T1000 (cell line): ENCODE measurements at regions not wholly inside any gene's neighbourhood (a gene's known extent, or its start where the extent isn't known, plus 50 kb on each side); places are given as distances from the start of the nearest gene placed in this dataset.

Experiments used
- DNase-seq: peaks from one replicate; lab custom pipeline; 2025; ENCODE audit warnings: mixed read lengths; lab: John Stamatoyannopoulos, UW

DNA sequence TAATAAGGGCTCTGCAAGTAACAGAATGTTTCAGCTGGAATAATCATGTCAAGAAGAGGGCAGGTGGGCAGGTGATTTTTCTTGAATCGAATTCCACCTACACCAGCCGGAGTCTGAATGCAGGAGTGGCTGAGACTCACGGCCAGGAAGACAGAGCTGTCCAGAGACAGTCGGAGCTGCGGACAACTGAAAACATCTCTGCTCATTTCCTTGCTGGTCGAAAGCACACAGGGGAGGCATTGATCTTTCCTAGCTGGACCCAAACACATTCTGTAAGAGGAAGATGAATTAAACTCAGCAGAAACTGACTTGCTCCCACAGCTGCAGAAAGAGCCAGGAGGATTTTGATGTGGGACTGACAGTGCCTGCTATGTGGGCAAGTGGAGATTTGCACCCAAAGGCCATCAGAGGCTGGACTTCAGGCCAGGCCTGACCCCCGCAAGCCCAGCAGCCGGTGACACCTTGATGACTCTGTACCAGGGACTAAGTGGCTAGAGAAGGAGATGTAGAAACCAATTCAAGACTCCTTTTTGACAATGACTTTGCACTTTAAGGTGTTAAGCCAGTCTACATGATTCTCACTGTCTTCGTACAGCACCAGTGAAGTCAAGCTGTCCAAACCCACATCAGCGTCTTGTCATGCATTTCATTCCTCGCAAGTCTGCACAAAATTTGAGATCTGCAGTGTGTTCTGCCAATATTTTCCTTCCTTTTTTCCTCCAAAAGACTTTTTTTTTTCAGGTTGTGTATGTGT is 169.4 kb downstream of the TEX36 start:
- no peak for DNase-seq

DNA sequence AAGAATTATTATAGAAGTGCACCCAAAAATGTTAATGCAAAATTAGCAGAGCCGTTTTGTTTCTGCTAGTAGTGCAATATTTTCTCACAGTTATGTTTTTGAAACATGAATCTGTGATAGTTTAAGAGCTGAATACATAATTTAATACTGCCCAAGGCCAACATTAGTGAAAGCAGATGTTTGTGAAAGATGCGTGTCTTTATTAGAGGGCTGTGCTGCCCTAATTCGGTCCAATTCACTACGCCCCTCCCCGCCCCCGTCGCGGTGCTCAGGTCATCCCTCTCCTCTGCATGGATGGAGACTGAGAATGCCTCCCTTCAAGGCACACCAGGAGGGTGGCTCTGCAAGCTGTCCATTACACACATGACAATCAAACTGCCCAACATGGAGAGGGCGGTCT is 172.0 kb downstream of the TEX36 start:
- no peak for DNase-seq

DNA sequence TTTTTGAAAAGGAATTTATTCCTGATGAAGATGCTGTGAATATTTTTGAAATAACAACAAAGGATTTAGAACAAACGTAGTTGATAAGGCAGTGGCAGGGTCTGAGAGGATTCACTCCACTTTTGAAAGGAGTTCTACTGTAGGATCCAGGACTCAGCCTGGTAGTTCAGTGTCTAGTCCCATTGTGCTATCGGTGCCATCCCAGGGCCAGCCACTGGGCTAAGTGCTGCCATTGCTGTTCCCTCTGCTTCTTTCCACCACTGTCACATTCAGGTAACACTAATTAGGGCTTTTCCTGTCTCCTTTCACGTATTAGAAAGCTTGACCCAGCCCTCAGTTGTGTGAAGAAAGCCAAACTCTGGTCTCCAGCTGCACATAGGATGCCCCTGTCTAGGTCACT is 177.3 kb downstream of the TEX36 start:
- DNase-seq, result no peak

DNA sequence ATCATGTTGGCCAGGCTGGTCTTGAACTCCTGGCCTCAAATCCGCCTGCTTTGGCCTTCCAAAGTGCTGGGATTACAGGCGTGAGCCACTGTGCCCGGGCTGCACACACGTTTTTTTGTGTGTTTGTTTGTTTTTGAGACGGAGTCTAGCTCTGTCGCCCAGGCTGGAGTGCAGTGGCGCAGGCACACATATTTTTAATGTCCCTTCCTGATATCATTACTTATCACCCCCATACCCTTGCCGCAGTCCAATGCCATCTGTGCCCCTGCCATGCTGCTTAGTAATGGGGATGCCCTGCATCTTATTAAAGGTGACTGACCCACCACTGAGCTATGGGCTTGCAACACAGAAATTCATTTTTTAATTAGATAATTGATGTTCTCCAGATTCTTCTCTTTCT is 180.7 kb downstream of the TEX36 start:
- DNase-seq, result no peak

DNA sequence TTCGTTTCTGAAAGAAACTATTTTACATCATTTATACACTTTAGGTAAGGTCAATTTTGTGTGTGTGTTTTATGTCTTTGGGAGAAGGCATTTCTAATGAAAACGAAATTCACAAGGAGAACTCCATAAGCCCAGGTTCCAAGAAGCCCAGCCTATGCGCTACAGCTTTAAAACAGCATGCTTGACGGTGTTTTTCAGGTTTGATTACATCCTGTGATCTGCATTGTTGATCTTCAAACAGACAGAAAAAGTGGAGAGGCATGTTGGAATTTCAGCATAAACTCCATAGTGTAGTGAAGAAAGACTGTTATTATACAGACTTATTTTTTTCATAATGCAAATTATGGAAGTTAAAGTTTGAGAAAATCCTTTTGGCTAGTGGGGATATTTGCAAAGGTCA is 187.6 kb downstream of the TEX36 start:
- no peak for DNase-seq

DNA sequence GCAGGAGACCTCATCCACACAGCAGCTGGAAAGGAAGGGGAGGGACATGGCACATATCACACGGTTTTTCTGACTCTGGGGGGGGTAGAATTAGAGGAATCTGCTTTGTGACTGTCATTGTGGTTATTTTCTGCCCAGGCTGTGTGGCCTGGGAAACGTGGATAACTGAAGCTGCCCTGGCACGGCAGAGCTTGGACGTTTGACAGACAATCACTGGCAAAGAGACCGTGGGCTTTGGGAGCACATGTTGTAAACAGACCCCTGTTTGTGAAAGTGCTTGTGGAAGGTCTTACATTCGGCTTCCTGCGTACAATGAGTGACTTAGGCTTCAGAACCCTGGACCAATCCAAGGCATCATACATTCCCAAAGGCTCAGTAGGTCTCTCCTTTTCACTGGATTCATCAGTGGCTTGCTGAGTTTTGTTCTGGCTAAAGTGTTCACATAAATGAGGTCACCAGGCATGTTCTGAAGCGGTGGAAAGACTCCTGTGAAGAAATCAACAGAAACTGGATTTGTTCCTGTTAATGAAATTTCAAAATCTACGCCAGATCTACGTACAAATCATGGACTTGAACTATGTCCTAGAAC is 188.2 kb downstream of the TEX36 start:
- DNase-seq, result no peak

DNA sequence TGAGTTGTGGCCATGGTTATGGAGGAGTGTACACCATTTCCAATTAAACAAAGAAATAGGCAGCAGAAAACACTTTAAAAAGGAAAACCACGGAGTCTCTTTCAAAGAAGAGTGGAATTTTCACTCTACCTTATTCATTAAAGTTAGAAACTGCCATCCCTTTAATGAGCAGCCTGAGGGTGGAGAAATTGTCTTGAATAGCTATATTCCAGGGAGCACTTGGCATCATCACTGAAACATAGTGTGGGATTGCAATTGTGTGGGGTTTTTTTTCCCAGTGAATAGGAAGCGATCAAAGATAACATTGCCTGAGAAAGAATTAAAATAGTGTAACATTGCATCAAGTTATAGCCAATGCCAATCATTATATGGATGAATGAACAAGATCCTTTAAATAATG is 191.6 kb downstream of the TEX36 start:
- no peak for DNase-seq

DNA sequence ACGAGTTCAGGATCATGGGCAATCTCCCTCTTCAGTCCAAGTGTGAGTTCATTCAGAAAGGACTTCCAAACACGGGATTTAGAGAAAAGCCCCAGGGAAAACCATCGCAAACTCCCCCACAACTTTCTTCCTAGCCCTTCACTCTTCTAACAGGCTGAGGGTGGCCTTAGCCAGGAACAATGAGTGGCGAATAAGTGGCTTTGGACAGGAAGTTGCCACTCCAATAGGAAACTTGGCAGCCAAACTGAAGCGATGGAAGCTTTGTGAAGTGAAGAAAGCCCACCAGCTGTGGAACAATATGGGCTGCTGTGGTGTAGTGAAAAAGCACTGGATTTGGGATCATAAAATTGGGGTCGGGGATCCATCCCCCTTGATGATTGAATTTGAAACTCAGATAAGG is 193.2 kb downstream of the TEX36 start:
- DNase-seq, result no peak

DNA sequence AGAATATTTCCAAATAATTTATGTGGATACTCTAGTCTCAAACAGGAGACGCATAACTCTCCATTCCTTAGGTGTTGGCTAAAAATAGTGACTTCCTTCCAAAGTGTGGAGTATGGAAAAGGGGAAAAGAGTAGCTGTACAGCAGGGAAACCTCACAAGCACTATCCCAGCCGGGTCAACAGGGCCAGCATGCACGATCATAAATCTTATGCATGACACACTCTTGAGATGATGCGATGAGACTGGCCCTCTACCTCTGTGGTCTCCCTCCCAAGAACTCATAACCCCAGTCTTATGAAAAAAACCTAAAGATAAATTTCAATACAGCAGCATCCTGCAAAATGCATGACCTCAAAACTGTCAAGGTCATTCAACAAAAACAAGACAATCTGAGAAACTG is 197.3 kb downstream of the TEX36 start:
- DNase-seq, result no peak

DNA sequence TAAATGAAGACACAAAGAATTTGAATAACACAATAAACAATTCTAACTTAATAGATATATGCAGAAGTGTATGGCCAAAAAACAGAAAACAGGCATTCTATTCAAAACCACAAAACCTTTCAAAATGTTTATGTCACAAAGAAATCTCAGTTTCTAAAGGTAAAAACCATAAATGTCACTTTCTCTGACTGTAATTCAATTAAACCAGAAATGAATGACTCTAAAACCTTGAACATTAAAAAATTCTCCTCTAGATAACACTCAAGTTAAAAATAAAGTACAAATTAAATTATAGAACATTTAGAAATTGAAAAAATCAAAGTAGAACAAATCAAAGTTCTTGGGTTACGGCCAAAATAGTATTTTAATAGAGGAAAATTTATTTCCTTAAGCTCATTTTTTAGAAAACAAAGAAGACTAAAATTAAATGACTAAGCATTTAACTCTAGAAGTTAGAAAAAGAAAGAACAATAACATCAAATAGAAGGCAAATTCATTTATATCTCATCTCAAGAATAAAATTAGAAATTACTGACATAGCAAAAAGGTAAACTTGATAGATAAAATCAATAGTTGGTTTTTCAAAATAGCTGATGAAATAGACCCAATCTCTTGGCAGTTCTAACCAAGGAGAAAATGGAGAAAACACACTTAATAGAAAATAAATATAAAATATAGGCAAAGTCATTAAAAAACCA is 198.8 kb downstream of the TEX36 start:
- no peak for DNase-seq

DNA sequence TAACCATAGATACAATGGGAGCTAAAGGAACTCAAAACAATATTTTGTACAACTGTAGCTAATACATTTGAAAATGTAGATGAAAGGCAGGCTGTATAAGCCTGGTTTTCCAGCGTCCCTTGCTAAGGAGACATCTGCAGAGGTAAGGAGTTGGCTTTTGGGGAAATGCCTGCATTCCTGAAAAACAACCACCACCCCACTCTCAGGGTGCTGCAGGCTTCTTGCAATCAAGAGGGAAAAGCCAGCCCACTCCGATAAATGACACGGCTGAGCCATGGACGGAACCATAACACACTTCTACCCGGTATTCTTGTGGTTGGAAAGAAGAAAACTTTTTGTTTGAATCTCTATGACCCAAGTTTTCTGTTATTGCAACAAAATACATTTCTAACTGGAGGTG is 200.3 kb downstream of the TEX36 start:
- no peak for DNase-seq

DNA sequence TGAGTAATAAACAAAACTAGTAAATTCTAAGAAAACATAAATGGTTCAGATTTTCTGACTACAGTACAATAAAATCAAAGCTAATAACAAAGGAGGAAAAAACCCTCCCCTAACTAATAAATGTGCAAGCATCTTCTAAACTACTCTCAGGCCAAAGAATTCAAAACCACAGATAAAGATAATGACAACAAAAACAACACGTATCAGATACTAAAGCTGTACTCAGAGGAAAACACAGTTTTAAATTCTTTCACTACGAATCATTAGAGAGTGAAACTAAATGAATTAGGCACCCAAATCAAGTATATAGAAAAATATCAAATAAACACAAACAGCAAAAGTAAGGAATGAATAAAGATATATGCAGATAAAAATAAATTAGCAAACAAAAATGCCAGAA is 200.9 kb downstream of the TEX36 start:
- DNase-seq, result no peak

DNA sequence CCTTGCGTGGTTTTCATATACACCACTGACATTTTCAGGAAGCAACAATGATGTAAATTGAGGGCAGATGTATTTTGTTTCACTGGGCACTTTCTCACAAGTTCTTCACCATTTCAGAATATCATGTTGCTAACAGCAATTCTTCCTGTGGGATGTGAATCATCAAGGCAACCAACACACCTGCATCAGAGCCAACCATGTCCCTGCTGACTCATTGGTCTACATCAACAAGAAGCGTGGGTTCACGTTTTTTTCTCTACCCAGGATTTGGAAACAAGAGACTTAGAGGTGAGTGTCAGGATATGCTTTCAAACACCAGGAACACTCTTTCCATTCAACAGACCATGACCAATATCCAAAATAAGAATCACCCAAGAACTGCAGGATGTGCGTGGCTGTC is 203.9 kb downstream of the TEX36 start:
- no peak for DNase-seq

DNA sequence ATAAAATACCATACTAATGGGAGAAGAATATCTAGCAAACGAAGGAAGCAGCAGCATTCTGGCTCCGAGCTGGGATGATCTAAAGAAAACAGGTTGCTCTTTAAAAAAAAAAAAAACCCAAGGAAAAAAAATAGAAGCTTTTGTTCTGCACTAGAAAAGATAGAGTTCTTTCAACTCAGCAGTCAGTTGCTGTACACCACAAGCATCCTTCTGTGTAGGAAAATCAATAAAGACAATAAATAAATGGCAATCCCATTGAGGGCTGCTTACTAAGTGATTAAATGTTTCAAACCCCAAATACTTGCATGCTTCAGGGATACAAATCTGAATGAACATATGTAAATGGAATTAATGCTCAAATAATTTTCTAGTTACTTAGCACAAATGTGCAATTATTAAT is 207.1 kb downstream of the TEX36 start:
- DNase-seq, result no peak

DNA sequence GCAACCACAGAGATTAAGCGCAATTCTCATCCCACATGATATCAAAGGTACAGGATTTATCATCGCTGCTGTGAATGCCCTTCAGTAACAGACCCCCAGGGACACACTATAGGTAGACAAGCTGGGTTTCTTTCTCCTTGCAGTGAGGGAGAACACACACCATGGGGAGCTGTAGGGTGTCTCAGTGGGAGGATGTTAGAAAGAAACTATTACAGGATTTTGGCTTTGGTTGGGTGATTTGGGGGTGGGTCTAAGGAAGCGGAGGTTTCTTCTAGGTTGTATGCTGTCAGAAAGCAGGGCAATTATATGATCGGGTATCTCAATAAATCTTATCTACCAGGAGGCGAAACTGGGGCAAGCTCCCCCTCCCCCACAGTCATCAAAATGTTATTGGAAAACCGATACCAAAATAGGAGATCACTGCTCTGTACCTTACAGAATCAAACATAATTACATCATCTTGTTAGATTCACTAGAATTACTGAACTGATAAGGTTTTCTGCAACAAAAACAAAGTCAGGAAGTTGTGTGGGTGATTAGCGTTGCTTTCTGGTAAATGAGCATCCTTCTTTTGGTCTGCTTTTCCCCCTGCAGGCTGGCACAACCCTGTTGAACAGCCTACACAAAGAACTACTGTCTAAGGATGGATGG is 209.7 kb downstream of the TEX36 start:
- no peak for DNase-seq

DNA sequence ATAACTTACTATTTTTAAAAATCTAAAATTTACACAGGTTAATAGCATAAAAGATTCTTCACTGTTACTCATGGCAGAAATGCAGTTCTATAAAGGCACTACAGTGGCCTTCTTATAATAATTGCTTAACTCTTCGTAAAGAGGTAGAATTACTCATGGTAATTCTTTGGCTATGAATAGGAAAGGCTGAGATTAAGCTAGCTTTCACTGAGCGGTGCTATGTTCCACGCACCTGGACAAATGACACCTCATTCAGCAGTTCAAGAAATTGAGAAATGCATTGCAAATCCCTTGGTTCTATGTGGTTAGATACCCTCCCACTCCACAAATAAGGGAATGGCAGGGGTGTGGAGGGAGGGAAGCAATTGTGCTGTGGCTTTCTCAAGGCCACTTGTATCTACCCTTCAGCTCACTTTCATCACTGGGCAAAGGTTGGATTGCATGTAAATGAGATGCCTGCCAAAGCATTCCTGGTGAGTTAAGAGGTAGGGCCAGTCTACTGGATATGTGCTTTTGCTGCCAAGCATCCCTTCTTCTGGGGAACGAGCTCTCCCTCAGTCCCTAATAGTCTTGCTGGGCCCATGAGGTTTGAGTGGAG is 210.9 kb downstream of the TEX36 start:
- DNase-seq, result no peak

DNA sequence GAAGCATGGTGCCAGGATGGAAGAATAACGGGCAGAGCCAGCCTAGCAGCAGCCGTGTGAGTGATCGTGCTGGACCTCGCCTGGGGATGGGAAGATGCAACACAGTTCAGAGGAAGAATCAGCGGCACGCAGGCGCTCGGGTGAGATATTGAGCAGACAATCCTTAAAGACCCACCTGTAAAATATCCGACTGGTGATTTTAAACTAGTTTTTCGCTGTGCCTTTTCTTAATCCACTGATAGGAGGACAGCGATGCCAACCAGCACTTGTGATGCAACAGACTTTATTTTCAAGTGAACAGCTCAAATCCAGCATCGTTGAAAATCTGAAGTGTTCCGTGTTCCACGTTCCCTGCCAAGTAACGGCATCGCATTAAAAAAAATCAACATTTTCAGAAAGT is 214.7 kb downstream of the TEX36 start:
- no peak for DNase-seq

DNA sequence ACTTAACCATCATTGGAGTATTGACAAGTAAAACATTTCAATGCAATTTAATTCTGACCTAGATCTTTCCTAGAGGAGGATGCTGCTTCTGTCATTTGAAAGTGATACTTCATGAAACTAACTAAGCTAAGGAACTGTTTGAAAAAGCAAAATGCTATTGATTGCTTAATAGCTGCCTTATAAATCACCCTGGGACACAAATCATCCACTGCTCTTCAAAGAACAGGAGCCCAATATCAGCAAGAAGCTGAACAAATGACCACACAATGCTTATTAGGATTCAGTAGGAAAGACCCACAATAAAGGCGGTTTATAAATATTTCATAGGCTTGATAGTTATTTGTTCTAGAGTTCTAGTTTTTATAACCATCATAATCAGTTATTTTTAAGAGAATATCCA is 216.3 kb downstream of the TEX36 start:
- no peak for DNase-seq

DNA sequence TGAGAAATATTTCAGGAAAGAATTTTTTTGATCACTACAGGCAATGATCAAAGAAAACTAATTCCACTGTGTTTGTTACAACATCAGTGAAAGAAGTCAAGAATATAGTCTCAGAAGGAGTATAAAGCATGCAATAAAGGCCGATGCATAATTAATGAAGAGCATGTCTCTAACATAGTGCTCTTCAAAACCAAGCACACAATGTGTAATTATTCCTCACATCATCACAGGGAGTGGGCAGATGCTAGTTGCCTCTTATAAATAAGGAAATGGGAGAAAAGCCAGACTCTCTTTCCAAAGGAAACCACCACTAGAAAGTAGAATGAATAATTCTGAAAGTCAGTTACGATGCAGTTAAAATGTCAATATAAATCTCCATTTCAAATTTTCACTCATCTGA is 220.1 kb downstream of the TEX36 start:
- no peak for DNase-seq

DNA sequence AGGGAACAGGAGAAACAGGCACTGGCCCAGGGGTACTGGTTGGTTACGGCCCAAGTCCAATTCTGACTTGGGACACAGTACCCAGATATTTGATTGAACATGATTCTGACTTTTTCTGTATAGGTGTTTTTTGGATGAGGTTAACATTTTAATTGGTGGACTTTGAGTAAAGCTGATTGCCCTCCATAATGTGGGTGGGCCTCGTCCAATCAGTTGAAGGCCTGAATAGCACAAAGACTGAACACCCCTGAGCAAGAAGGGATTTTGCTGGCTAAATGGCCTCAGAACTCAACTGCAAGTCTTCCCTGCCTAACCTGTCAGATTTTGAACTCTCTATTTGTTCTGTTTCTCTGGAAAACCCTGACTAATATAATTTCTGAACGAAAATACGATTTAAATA is 222.6 kb downstream of the TEX36 start:
- DNase-seq, result no peak

DNA sequence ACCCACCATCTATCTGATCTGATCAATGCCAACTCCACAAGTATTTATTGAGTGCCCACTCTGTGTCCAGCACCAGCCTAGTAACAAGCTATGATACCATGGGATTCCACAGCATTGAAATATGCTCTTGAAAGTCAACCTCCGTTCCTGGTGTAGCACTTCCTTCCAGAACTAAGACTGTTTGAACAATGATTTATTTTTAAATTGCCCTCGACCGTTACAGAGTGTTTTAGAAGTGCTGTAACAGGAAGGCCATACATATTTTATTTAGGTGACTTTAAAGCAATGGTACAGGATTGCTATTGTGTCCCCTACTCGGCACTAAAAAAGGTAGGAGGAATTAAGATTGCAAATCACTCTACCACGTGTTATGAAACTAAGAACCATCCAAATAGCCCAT is 225.6 kb downstream of the TEX36 start:
- DNase-seq, result no peak

DNA sequence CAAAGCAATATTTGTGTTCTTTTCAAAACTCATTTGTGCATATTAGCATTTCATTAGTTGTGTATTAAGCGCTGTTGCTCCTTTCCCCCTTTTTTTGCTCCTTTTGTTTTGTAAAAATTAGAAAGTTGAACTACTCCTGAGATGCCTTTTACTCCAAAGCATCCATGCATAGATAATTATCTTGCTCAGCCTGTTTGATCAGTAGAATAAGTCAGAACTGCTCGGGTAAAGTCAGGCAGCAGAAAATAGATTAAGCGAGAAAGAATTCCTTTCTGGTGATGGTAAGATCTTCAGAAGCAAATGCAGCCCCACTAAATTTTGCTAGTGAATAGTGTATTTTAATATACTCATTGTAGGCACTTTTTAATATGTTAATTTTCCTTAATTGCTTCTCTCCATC is 227.1 kb downstream of the TEX36 start:
- DNase-seq, result no peak

DNA sequence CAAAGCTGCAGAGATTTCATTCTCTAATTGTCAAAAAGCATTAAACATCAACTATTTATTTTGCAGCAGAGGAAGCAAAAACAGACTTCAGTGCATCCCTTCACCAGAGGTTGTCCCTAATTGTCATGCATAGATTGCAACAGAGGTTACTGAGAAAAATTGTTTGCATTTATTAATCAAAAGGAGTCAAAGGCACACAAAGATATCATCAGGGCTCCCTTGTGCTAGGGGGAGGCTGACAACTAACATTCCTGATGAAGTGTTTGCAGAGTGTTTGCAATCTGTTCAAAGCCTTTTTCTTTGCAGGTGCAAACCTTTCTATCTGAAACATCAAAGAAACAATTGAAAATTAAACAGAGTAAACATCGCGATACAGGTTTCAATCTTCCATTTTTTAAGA is 227.5 kb downstream of the TEX36 start:
- DNase-seq, result no peak
